Loucy (cell line): ENCODE measurements at regions not wholly inside any gene's neighbourhood (a gene's known extent, or its start where the extent isn't known, plus 50 kb on each side); places are given as distances from the start of the nearest gene placed in this dataset.

Experiments
- H2AFZ ChIP-seq: fragments of 200-600 bp; sonication (generic); 2 replicates; pipeline ENCODE4 v1.6.0; 2016; ENCODE audit warnings: antibody characterized with exemption, mild to moderate bottlenecking, low read length, moderate library complexity
- H3F3A ChIP-seq: fragments of 200-600 bp; 2 replicates; pipeline ENCODE4 v1.6.0; 2016; ENCODE audit warnings: antibody characterized with exemption, low read depth, mild to moderate bottlenecking
- H3K27me3 ChIP-seq: fragments of 200-600 bp; sonication (generic); 2 replicates; pipeline ENCODE4 v1.6.1; 2014; ENCODE audit warnings: low read length, mild to moderate bottlenecking; ENCODE audit not compliant: insufficient read depth, poor library complexity, severe bottlenecking
- H3K36me3 ChIP-seq: fragments of 200-600 bp; sonication (generic); 2 replicates; pipeline ENCODE4 v1.6.1; 2016; ENCODE audit warnings: low read length; ENCODE audit not compliant: insufficient read depth
- H3K4me1 ChIP-seq: fragments of 200-600 bp; sonication (generic); 2 replicates; pipeline ENCODE4 v1.5.1; 2014; ENCODE audit warnings: low read length, mild to moderate bottlenecking; ENCODE audit not compliant: insufficient read depth, poor library complexity, severe bottlenecking
- H3K4me2 ChIP-seq: fragments of 200-600 bp; sonication (generic); 2 replicates; pipeline ENCODE4 v1.6.0; 2014; ENCODE audit warnings: antibody characterized with exemption, low read length, low read depth, mild to moderate bottlenecking; ENCODE audit not compliant: poor library complexity, severe bottlenecking
- H3K4me3 ChIP-seq: fragments of 200-600 bp; sonication (generic); 2 replicates; pipeline ENCODE4 v1.5.1; 2014; ENCODE audit warnings: low read length, mild to moderate bottlenecking, mixed read lengths; ENCODE audit not compliant: poor library complexity, severe bottlenecking
- H3K79me2 ChIP-seq: fragments of 200-600 bp; sonication (generic); 2 replicates; pipeline ENCODE4 v1.6.1; 2014; ENCODE audit warnings: low read length; ENCODE audit not compliant: insufficient read depth
- H3K9ac ChIP-seq: fragments of 200-600 bp; sonication (generic); 2 replicates; pipeline ENCODE4 v1.6.0; 2014; ENCODE audit warnings: mild to moderate bottlenecking, low read depth, low read length, moderate library complexity; ENCODE audit not compliant: poor library complexity, severe bottlenecking
- H3K9me2 ChIP-seq: fragments of 200-600 bp; sonication (generic); replicated peaks from 2 replicates; pipeline ENCODE4 v1.6.1; 2016; ENCODE audit warnings: low read depth, low read length, mixed read lengths
- H3K9me3 ChIP-seq: fragments of 200-600 bp; sonication (generic); 2 replicates; pipeline ENCODE4 v1.6.1; 2014; ENCODE audit warnings: mild to moderate bottlenecking, antibody characterized with exemption, low read length, low read depth; ENCODE audit not compliant: insufficient read depth
- H4K20me1 ChIP-seq: fragments of 200-600 bp; sonication (generic); 2 replicates; pipeline ENCODE4 v1.6.0; 2014; ENCODE audit warnings: antibody characterized with exemption, low read length, mild to moderate bottlenecking; ENCODE audit not compliant: insufficient read depth, poor library complexity, severe bottlenecking
- CTCF ChIP-seq: fragments of 200-600 bp; sonication (generic); conservative IDR thresholded peaks from 2 replicates; pipeline ENCODE4 v1.5.1; 2014; ENCODE audit warnings: mild to moderate bottlenecking, antibody characterized with exemption, low read length
- EZH2phosphoT487 ChIP-seq: fragments of 200-600 bp; IDR thresholded peaks from 2 replicates; pipeline ENCODE4 v1.6.1; 2018; ENCODE audit warnings: antibody characterized with exemption, mild to moderate bottlenecking, moderate library complexity, borderline replicate concordance

DNA sequence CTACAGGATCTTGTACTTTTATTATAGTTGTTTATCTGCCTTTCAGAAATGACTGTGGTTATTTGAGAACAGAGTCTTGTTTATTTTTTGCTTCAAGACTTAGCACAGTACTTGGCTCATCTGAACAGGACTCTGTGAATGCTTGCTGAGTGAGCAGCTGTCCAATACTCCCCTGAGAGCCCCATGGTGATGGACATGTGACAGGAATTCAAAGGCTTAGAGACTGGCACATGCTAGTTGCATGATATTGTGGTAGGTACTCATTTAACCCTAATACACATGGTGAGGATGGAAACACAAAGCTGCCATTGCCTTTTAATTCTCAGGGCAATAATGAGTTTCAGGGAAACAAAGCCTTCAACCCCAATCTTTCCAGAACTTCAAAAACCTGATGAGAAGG is 97.3 kb downstream of the GEMIN8 start:
- Histone ChIP-seq H3K4me1 (no peaks in the 10 kb centered on the region), H4K20me1 (no peaks in the 10 kb centered on the region), H3K9me3 (no peaks in the 10 kb centered on the region), H3K79me2 (no peaks in the 10 kb centered on the region), H2AFZ (no peak overlapping the region), H3F3A (no peaks in the 10 kb centered on the region), H3K4me2 (no peak overlapping the region), H3K9me2 (no peaks in the 10 kb centered on the region), H3K9ac (no peak overlapping the region), H3K36me3 (no peaks in the 10 kb centered on the region), H3K4me3 (no peak overlapping the region), H3K27me3 (no peaks in the 10 kb centered on the region)
- no peak for TF ChIP-seq EZH2phosphoT487

- H4K20me1 ChIP-seq, result no peaks in the 10 kb centered on the region
- H3F3A ChIP-seq, result no peaks in the 10 kb centered on the region
- H3K4me3 ChIP-seq, result no peak overlapping the region
- H3K79me2 ChIP-seq, result no peaks in the 10 kb centered on the region
- no peaks in the 10 kb centered on the region for H3K36me3 ChIP-seq
- no peaks in the 10 kb centered on the region for H3K4me1 ChIP-seq
- no peaks in the 10 kb centered on the region for H3K9me2 ChIP-seq
- no peak overlapping the region for H3K9ac ChIP-seq
- no peaks in the 10 kb centered on the region for H3K27me3 ChIP-seq
- no peak overlapping the region for H3K4me2 ChIP-seq
- no peak for TF ChIP-seq EZH2phosphoT487
- no peak for TF ChIP-seq CTCF
- no peaks in the 10 kb centered on the region for H3K9me3 ChIP-seq
- no peak overlapping the region for H2AFZ ChIP-seq
Measured at GRCh38 chrX:13927175-13927574, 102.5 kb downstream of the GEMIN8 start.

DNA sequence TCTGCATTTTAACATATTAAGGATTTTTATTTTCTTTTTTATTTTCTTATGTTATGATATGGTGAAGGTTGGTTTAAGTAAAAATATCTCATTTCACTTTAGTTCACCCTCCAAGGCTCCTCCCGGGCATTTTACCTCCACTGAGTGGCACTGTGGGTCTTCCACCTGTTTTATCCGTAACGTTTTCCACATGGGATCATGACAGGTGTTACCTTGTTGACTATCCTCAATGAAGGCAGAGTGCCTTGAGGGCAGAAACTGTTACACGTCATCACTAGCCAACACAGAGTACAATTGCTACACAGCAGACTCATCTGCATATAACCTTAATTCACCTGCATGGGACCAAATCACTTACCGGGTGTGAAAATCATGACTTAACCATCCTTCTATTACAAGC is 105.8 kb downstream of the GEMIN8 start:
- H3F3A ChIP-seq, result no peaks in the 10 kb centered on the region
- H3K36me3 ChIP-seq, result no peaks in the 10 kb centered on the region

More for the DNA sequence above, 105.8 kb downstream of the GEMIN8 start:
- H3K9me3 ChIP-seq, result no peaks in the 10 kb centered on the region
- no peak overlapping the region for H3K4me3 ChIP-seq
- no peaks in the 10 kb centered on the region for H3K4me1 ChIP-seq
- H3K27me3 ChIP-seq, result no peaks in the 10 kb centered on the region
- H3K9ac ChIP-seq, result no peak overlapping the region
- H3K79me2 ChIP-seq, result no peaks in the 10 kb centered on the region
- H2AFZ ChIP-seq, result no peak overlapping the region
- H3K4me2 ChIP-seq, result no peak overlapping the region
- H4K20me1 ChIP-seq, result no peaks in the 10 kb centered on the region
- TF ChIP-seq EZH2phosphoT487 (no peak), CTCF (no peak)
- no peaks in the 10 kb centered on the region for H3K9me2 ChIP-seq
